GM23338 (cell line): ENCODE measurements at regions not wholly inside any gene's neighbourhood (a gene's known extent, or its start where the extent isn't known, plus 50 kb on each side); places are given as distances from the start of the nearest gene placed in this dataset.

Experiments
- ATAC-seq: fragments of 200-7000 bp; cut with Tn5 transposase; 3 replicates; pipeline ENCODE4 v1.9.1; 2020
- DNase-seq: peaks from one replicate; pipeline ENCODE4 v3.0.0-alpha.2; 2015; ENCODE audit warnings: low spot score
- H2AFZ ChIP-seq: fragments of 200-600 bp; sonication (generic); 2 replicates; pipeline ENCODE4 v1.8.0; 2016; ENCODE audit warnings: antibody characterized with exemption, mild to moderate bottlenecking, moderate library complexity
- H3F3A ChIP-seq: fragments of 200-600 bp; sonication (generic); replicated peaks from 2 replicates; pipeline ENCODE4 v1.8.0; 2017; ENCODE audit warnings: antibody characterized with exemption, mixed run types, low read depth
- H3K27ac ChIP-seq: fragments of 200-600 bp; sonication (generic); 2 replicates; pipeline ENCODE4 v1.6.1; 2016; ENCODE audit warnings: low read depth
- H3K27me3 ChIP-seq: fragments of 200-600 bp; sonication (generic); 2 replicates; pipeline ENCODE4 v1.8.0; 2016; ENCODE audit warnings: mild to moderate bottlenecking, mixed run types, moderate library complexity; ENCODE audit not compliant: insufficient read depth
- H3K36me3 ChIP-seq: fragments of 200-600 bp; sonication (generic); 2 replicates; pipeline ENCODE4 v1.8.0; 2016; ENCODE audit warnings: mild to moderate bottlenecking; ENCODE audit not compliant: insufficient read depth
- H3K4me1 ChIP-seq: fragments of 200-600 bp; sonication (generic); 2 replicates; pipeline ENCODE4 v1.8.0; 2016; ENCODE audit warnings: mild to moderate bottlenecking, moderate library complexity; ENCODE audit not compliant: insufficient read depth
- H3K4me2 ChIP-seq: fragments of 200-600 bp; sonication (generic); 2 replicates; pipeline ENCODE4 v1.7.1; 2017; ENCODE audit warnings: mixed run types
- H3K4me3 ChIP-seq: fragments of 200-600 bp; sonication (generic); 2 replicates; pipeline ENCODE4 v1.6.1; 2016; ENCODE audit warnings: mixed run types
- H3K79me2 ChIP-seq: fragments of 200-600 bp; sonication (generic); replicated peaks from 2 replicates; pipeline ENCODE4 v1.8.0; 2017; ENCODE audit warnings: mild to moderate bottlenecking; ENCODE audit not compliant: insufficient read depth
- H3K9me2 ChIP-seq: fragments of 200-600 bp; sonication (generic); 2 replicates; pipeline ENCODE4 v1.8.0; 2017; ENCODE audit not compliant: insufficient read depth
- H4K20me1 ChIP-seq: fragments of 200-600 bp; sonication (generic); replicated peaks from 2 replicates; pipeline ENCODE4 v1.8.0; 2017; ENCODE audit warnings: mild to moderate bottlenecking; ENCODE audit not compliant: insufficient read depth
- H3K27ac Mint-ChIP-seq: 2 replicates; pipeline ENCODE4 v1.8.0; 2020; ENCODE audit warnings: inconsistent platforms, mild to moderate bottlenecking, moderate library complexity, mixed read lengths
- H3K27me3 Mint-ChIP-seq: 3 replicates; pipeline ENCODE4 v1.8.0; 2022; ENCODE audit warnings: low read depth, mild to moderate bottlenecking, moderate library complexity, mixed read lengths, inconsistent platforms; ENCODE audit not compliant: insufficient read depth, poor library complexity
- H3K36me3 Mint-ChIP-seq: 3 replicates; pipeline ENCODE4 v1.8.0; 2021; ENCODE audit warnings: low read depth, mild to moderate bottlenecking, inconsistent platforms, moderate library complexity, mixed read lengths
- H3K4me1 Mint-ChIP-seq: 3 replicates; pipeline ENCODE4 v1.8.0; 2020; ENCODE audit warnings: mild to moderate bottlenecking, inconsistent platforms, mixed read lengths
- H3K4me3 Mint-ChIP-seq: 3 replicates; pipeline ENCODE4 v1.8.0; 2021; ENCODE audit warnings: moderate library complexity, mild to moderate bottlenecking, inconsistent platforms, mixed read lengths
- H3K9me3 Mint-ChIP-seq: 3 replicates; pipeline ENCODE4 v1.8.0; 2020; ENCODE audit warnings: moderate library complexity, mild to moderate bottlenecking, inconsistent platforms, mixed read lengths
- EZH2 ChIP-seq: fragments of 200-600 bp; sonication (generic); IDR thresholded peaks from one replicate; pipeline ENCODE4 v1.8.0; 2017; ENCODE audit warnings: antibody characterized with exemption, mild to moderate bottlenecking, low read depth; ENCODE audit not compliant: unreplicated experiment
- EZH2phosphoT487 ChIP-seq: fragments of 200-600 bp; sonication (generic); IDR thresholded peaks from one replicate; pipeline ENCODE4 v1.8.1; 2018; ENCODE audit warnings: antibody characterized with exemption; ENCODE audit not compliant: unreplicated experiment
- JUNB ChIP-seq: IDR thresholded peaks from one replicate; pipeline ENCODE4 v1.6.1; 2016; ENCODE audit warnings: antibody characterized with exemption; ENCODE audit not compliant: unreplicated experiment
- NANOG ChIP-seq: IDR thresholded peaks from 2 replicates; pipeline ENCODE4 v1.6.1; 2016; ENCODE audit warnings: antibody characterized with exemption, borderline replicate concordance
- STAT1 ChIP-seq: IDR thresholded peaks from one replicate; pipeline ENCODE4 v1.6.1; 2016; ENCODE audit warnings: antibody characterized with exemption; ENCODE audit not compliant: unreplicated experiment
- ZNF114 ChIP-seq: fragments of 250-450 bp; sonication (Bioruptor Pico); IDR thresholded peaks from 2 replicates; pipeline ENCODE4 v1.5.0; 2020; ENCODE audit warnings: mild to moderate bottlenecking, moderate library complexity
- ZNF331 ChIP-seq: fragments of 250-450 bp; sonication (Bioruptor Pico); IDR thresholded peaks from 2 replicates; pipeline ENCODE4 v1.5.0; 2020; ENCODE audit warnings: low read depth, mild to moderate bottlenecking, moderate library complexity
- TF ChIP-seq, protein P1 (sequence below), 2 experiments: fragments of 200-600 bp in 1 of 2; sonication (generic) in 1 of 2; conservative IDR thresholded peaks; 2 replicates each; pipeline versions ENCODE4 v1.5.1 to v1.6.1; 2016 to 2017; ENCODE audit warnings: antibody characterized with exemption in 2 of 2, low read depth in 2 of 2, mild to moderate bottlenecking in 2 of 2, moderate library complexity in 1 of 2
- TF ChIP-seq, protein P2 (sequence below): fragments of 250-450 bp; sonication (Bioruptor Pico); IDR thresholded peaks from 2 replicates; pipeline ENCODE4 v1.5.0; 2020; ENCODE audit warnings: mild to moderate bottlenecking, moderate library complexity
- TF ChIP-seq, protein P3 (sequence below): IDR thresholded peaks from one replicate; pipeline ENCODE4 v1.6.1; 2018; ENCODE audit warnings: antibody characterized with exemption; ENCODE audit not compliant: unreplicated experiment

DNA sequence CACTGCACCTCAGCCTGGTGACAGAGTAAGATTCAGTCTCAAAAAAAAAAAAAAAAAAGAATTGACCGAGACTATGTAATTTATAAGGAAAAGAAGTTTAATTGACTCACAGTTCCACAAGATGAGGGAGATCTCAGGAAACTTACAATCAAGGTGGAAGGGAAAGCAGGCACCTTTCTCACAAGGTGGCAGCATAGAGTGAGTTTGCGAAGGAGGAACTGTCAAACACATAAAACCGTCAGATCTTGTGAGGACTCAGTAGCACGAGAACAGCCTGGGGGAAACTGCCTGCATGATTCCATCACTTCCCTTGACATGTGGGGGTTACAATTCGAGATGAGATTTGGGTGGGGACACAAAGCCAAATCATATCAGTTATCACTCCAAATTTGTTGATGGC lies 380.9 kb downstream of the EDEM1 start (continued):
- TF ChIP-seq, protein P1, sequence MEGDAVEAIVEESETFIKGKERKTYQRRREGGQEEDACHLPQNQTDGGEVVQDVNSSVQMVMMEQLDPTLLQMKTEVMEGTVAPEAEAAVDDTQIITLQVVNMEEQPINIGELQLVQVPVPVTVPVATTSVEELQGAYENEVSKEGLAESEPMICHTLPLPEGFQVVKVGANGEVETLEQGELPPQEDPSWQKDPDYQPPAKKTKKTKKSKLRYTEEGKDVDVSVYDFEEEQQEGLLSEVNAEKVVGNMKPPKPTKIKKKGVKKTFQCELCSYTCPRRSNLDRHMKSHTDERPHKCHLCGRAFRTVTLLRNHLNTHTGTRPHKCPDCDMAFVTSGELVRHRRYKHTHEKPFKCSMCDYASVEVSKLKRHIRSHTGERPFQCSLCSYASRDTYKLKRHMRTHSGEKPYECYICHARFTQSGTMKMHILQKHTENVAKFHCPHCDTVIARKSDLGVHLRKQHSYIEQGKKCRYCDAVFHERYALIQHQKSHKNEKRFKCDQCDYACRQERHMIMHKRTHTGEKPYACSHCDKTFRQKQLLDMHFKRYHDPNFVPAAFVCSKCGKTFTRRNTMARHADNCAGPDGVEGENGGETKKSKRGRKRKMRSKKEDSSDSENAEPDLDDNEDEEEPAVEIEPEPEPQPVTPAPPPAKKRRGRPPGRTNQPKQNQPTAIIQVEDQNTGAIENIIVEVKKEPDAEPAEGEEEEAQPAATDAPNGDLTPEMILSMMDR (conservative IDR thresholded peaks at IDR 0.05; ENCODE audit: low read depth in 2 of 2): no peak
- no peak for TF ChIP-seq JUNB
- TF ChIP-seq EZH2phosphoT487: no peak
- TF ChIP-seq ZNF114 (CRISPR knock-in tag): no peak
- TF ChIP-seq STAT1: no peak

DNA sequence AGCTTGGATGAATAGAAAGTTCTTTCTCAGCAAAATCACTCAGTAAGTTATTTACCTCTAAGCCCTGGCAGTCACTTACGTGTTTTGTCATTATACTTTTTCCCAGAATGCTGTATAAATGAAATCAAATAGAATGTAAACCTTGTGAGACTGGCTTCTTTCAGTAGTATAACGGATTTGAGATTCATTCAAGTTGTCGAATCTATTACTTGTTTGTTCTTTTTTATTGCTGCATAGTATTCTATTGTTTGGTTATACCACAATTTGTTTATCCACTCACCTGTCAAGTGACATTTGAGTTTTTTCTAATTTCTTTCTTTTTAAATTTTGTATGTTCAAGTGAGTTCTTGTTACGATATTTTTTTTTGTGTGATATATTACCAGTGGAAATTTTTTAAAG lies 381.6 kb downstream of the EDEM1 start:
- H3K9me3 Mint-ChIP-seq: peaks cover 79% of the 10 kb centered on the region

More for the DNA sequence above, 381.6 kb downstream of the EDEM1 start:
- H3K4me3 Mint-ChIP-seq: no peak overlapping the region
- Histone ChIP-seq H3K4me3 (no peak overlapping the region; the same call in 1 of the 2 replicates), H3K27ac (no peak overlapping the region), H3K4me2 (no peak overlapping the region), H3K4me1 (no peaks in the 10 kb centered on the region), H4K20me1 (no peaks in the 10 kb centered on the region), H2AFZ (no peak overlapping the region), H3K27me3 (peaks cover 4% of the 10 kb centered on the region; the same call in 1 of the 2 replicates), H3K36me3 (peaks cover 12% of the 10 kb centered on the region), H3K79me2 (no peaks in the 10 kb centered on the region), H3F3A (no peaks in the 10 kb centered on the region), H3K9me2 (no peaks in the 10 kb centered on the region)
- no peak for ATAC-seq
- H3K27ac Mint-ChIP-seq: no peak overlapping the region
- TF ChIP-seq EZH2 (no peak), ZNF114 (CRISPR knock-in tag) (no peak), STAT1 (no peak), NANOG (no peak), EZH2phosphoT487 (no peak), ZNF331 (CRISPR knock-in tag) (no peak)
- TF ChIP-seq, protein P2, sequence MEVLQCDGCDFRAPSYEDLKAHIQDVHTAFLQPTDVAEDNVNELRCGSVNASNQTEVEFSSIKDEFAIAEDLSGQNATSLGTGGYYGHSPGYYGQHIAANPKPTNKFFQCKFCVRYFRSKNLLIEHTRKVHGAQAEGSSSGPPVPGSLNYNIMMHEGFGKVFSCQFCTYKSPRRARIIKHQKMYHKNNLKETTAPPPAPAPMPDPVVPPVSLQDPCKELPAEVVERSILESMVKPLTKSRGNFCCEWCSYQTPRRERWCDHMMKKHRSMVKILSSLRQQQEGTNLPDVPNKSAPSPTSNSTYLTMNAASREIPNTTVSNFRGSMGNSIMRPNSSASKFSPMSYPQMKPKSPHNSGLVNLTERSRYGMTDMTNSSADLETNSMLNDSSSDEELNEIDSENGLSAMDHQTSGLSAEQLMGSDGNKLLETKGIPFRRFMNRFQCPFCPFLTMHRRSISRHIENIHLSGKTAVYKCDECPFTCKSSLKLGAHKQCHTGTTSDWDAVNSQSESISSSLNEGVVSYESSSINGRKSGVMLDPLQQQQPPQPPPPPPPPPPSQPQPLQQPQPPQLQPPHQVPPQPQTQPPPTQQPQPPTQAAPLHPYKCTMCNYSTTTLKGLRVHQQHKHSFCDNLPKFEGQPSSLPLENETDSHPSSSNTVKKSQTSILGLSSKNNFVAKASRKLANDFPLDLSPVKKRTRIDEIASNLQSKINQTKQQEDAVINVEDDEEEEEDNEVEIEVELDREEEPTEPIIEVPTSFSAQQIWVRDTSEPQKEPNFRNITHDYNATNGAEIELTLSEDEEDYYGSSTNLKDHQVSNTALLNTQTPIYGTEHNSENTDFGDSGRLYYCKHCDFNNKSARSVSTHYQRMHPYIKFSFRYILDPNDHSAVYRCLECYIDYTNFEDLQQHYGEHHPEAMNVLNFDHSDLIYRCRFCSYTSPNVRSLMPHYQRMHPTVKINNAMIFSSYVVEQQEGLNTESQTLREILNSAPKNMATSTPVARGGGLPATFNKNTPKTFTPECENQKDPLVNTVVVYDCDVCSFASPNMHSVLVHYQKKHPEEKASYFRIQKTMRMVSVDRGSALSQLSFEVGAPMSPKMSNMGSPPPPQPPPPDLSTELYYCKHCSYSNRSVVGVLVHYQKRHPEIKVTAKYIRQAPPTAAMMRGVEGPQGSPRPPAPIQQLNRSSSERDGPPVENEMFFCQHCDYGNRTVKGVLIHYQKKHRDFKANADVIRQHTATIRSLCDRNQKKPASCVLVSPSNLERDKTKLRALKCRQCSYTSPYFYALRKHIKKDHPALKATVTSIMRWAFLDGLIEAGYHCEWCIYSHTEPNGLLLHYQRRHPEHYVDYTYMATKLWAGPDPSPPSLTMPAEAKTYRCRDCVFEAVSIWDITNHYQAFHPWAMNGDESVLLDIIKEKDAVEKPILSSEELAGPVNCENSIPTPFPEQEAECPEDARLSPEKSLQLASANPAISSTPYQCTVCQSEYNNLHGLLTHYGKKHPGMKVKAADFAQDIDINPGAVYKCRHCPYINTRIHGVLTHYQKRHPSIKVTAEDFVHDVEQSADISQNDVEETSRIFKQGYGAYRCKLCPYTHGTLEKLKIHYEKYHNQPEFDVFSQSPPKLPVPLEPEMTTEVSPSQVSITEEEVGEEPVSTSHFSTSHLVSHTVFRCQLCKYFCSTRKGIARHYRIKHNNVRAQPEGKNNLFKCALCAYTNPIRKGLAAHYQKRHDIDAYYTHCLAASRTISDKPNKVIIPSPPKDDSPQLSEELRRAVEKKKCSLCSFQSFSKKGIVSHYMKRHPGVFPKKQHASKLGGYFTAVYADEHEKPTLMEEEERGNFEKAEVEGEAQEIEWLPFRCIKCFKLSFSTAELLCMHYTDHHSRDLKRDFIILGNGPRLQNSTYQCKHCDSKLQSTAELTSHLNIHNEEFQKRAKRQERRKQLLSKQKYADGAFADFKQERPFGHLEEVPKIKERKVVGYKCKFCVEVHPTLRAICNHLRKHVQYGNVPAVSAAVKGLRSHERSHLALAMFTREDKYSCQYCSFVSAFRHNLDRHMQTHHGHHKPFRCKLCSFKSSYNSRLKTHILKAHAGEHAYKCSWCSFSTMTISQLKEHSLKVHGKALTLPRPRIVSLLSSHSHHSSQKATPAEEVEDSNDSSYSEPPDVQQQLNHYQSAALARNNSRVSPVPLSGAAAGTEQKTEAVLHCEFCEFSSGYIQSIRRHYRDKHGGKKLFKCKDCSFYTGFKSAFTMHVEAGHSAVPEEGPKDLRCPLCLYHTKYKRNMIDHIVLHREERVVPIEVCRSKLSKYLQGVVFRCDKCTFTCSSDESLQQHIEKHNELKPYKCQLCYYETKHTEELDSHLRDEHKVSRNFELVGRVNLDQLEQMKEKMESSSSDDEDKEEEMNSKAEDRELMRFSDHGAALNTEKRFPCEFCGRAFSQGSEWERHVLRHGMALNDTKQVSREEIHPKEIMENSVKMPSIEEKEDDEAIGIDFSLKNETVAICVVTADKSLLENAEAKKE (CRISPR knock-in tag): no peak
- TF ChIP-seq, protein P3, sequence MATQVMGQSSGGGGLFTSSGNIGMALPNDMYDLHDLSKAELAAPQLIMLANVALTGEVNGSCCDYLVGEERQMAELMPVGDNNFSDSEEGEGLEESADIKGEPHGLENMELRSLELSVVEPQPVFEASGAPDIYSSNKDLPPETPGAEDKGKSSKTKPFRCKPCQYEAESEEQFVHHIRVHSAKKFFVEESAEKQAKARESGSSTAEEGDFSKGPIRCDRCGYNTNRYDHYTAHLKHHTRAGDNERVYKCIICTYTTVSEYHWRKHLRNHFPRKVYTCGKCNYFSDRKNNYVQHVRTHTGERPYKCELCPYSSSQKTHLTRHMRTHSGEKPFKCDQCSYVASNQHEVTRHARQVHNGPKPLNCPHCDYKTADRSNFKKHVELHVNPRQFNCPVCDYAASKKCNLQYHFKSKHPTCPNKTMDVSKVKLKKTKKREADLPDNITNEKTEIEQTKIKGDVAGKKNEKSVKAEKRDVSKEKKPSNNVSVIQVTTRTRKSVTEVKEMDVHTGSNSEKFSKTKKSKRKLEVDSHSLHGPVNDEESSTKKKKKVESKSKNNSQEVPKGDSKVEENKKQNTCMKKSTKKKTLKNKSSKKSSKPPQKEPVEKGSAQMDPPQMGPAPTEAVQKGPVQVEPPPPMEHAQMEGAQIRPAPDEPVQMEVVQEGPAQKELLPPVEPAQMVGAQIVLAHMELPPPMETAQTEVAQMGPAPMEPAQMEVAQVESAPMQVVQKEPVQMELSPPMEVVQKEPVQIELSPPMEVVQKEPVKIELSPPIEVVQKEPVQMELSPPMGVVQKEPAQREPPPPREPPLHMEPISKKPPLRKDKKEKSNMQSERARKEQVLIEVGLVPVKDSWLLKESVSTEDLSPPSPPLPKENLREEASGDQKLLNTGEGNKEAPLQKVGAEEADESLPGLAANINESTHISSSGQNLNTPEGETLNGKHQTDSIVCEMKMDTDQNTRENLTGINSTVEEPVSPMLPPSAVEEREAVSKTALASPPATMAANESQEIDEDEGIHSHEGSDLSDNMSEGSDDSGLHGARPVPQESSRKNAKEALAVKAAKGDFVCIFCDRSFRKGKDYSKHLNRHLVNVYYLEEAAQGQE: no peak
- H3K4me1 Mint-ChIP-seq: no peaks in the 10 kb centered on the region
- DNase-seq: no peak
- peaks cover 2% of the 10 kb centered on the region for H3K27me3 Mint-ChIP-seq
- peaks cover 6% of the 10 kb centered on the region; the same call in 1 of the 3 replicates for H3K36me3 Mint-ChIP-seq
